Kidney epithelial cell (primary cell): ENCODE measurements at regions not wholly inside any gene's neighbourhood (a gene's known extent, or its start where the extent isn't known, plus 50 kb on each side); places are given as distances from the start of the nearest gene placed in this dataset.

Experiments used
- DNase-seq: peaks from one replicate; pipeline ENCODE4 v3.0.0-alpha.2; 2010; ENCODE audit warnings: low read depth
- H3K27me3 ChIP-seq: 2 replicates; pipeline ENCODE4 v1.6.0; 2011; ENCODE audit warnings: low read length; ENCODE audit not compliant: control insufficient read depth, insufficient read depth
- H3K36me3 ChIP-seq: 2 replicates; pipeline ENCODE4 v1.5.1; 2011; ENCODE audit warnings: low read length; ENCODE audit not compliant: control insufficient read depth, insufficient read depth
- H3K4me3 ChIP-seq: 2 replicates; pipeline ENCODE4 v1.5.1; 2011; ENCODE audit warnings: low read depth, mild to moderate bottlenecking, control low read depth, low read length
- CTCF ChIP-seq: IDR thresholded peaks from 2 replicates; pipeline ENCODE4 v1.5.1; 2011; ENCODE audit warnings: mild to moderate bottlenecking, moderate library complexity, low read length, control low read depth, inconsistent platforms; ENCODE audit not compliant: insufficient read depth, poor library complexity, severe bottlenecking

- Histone ChIP-seq H3K27me3 (no peaks in the 10 kb centered on the region), H3K36me3 (no peaks in the 10 kb centered on the region), H3K4me3 (no peak overlapping the region)
- no peak for DNase-seq
- no peak for TF ChIP-seq CTCF
Measured at GRCh38 chr4:36863601-36864000, 380.9 kb upstream of the NWD2 start.

DNA sequence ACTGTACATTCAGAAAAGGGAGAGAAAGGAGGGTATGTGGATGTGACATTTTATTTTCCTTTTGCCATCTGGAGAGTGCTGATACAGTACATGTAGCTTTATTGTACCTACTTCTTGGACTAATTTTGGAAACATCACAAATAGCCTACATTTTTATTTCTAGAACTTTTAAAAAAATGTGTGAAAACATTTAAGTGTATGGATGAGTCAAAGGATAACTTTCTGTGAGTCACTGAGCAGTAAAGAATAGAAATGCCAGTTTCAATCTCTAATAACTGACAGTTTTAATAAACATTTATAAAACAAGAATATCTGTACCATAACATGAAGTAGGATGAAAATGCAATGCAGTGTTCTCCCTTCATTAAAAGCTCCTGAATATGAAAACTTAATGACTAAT lies 374.4 kb upstream of the NWD2 start:
- DNase-seq: no peak
- H3K36me3 ChIP-seq: no peaks in the 10 kb centered on the region
- no peaks in the 10 kb centered on the region for H3K27me3 ChIP-seq
- H3K4me3 ChIP-seq: no peak overlapping the region
- no peak for TF ChIP-seq CTCF

- Histone ChIP-seq H3K4me3 (no peak overlapping the region), H3K36me3 (no peaks in the 10 kb centered on the region), H3K27me3 (no peaks in the 10 kb centered on the region)
- TF ChIP-seq CTCF: no peak
- DNase-seq: no peak
Measured at GRCh38 chr4:36872679-36873078, 371.9 kb upstream of the NWD2 start.

GRCh38 chr4:36884151-36884550 lies 360.4 kb upstream of the NWD2 start:
- H3K27me3 ChIP-seq: no peaks in the 10 kb centered on the region
- no peak overlapping the region for H3K4me3 ChIP-seq
- H3K36me3 ChIP-seq: no peaks in the 10 kb centered on the region
- no peak for TF ChIP-seq CTCF
- DNase-seq: no peak

- H3K27me3 ChIP-seq: no peaks in the 10 kb centered on the region
- TF ChIP-seq CTCF: no peak
- no peaks in the 10 kb centered on the region for H3K36me3 ChIP-seq
- no peak overlapping the region for H3K4me3 ChIP-seq
- DNase-seq: no peak
Measured at GRCh38 chr4:36891971-36892370, 352.6 kb upstream of the NWD2 start.

- Histone ChIP-seq H3K4me3 (no peak overlapping the region), H3K36me3 (no peaks in the 10 kb centered on the region), H3K27me3 (no peaks in the 10 kb centered on the region)
- DNase-seq: no peak
- TF ChIP-seq CTCF: no peak
Measured at GRCh38 chr4:36900446-36900987, 344.0 kb upstream of the NWD2 start.
